ENCODE measurements at regions not wholly inside any gene's neighbourhood (a gene's known extent, or its start where the extent isn't known, plus 50 kb on each side); places are given as distances from the start of the nearest gene placed in this dataset.
"Not testable (repeated sequence)": the region's sequence is repeated elsewhere in the genome, so short reads cannot be mapped to it uniquely, and the experiment has no call there.

DNA sequence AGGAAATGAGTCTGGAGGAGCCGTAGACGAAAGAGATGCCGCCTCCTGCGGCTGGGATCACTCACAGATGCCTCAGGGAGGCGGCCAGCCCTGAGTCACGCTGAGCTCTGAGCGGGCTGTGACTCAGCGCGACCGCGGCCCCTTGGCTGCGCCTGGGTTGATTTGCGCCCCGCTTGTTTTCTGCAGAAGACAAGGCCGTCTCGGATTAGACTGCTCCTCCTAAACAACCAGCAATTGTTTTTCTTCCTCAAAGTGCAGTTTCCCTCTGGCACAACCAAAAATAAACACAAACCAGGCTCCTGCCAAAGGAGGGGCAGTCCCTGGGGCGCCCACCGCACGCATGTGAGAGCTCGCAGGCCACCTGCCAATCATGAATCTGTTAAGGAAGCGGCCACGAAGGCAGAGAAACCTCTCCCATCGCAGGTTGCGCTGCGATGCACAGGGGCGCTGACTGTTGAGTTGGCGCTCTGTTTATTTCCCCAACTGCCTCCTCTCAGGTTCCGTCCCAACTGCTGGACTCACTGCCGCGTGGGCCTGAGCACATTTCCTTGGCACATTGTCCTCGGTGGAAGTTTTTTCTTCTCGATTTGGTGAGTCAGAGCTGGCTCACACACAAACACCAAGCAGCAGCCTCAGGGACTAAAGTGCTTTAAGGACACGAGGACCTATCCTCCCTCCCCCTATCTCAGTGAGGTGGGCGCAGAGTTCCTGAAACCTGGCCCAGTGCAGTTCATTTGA lies 85.2 kb upstream of the NDUFV2 start:
- DNase-seq (ENCODE audit: low read depth in 2 of 2) = peak; percentile 57 to 68

DNA sequence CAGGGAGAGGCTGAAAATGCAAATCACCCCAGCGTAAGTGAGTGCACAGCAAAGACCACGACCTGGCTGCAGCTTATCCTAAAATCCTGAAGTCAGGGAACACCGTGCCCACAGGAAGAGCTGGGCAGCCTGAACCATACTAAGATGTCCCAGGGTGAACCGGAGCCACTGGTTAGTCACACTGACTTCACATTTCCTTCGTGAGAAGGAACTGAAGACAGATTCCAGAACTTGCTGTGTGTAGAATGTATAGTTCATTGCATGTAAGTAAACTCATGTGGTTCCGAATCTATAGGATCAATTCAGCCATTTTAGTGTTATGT lies 84.6 kb upstream of the NDUFV2 start:
- no peak for DNase-seq (ENCODE audit: low read depth in 2 of 2)

DNA sequence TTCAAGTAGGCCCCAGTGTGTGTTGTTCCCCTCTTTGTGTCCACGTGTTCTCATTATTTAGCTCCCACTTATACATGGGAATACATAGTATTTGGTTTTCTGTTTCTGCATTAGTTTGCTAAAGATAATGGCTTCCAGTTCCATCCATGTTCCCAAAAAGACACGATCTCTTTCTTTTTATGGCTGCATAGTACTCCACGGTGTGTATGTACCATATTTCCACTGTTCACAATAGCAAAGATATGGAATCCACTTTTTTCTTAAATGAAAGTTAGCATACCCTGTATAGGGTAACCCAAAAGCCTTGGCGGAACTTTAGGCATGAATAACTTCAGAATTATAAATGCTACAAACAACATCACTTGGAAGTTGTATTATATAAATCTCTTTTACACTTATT lies 83.4 kb upstream of the NDUFV2 start:
- DNase-seq (ENCODE audit: low read depth in 2 of 2) = no peak

DNA sequence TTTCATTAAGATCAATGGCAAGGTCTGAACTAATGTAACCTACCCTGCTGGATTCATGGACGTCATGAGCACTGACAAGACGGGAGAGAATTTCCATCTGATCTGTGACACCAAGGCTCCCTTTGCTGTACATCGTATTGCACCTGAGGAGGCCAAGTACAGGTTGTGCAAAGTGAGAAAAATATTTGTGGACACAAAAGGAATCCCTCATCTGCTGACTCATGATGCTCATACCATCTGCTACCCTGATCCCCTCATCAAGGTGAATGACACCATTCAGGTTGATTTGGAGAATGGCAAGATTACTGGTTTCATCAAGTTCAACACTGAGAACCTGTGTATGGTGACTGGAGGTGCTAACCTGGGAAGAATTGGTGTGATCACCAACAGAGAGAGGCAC lies 82.3 kb upstream of the NDUFV2 start:
- DNase-seq (ENCODE audit: low read depth in 2 of 2) = no peak

DNA sequence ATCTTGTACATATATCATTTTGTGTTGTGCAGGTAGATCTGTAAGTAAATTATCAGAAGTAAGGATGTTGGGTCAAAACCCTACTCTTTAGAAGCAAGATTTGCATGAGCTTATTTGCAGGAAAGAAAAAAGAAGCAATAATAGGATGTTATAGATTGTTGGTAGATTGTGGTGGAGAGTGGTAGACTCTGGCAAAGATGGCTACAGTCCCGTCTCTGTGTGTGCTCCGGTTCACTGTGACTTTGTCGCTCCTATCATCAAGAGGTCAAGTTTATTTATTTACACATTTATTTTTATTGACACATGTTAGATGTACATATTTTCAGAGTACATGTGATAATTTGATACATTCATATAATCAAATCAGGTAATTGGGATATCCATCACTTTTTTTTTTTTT lies 81.0 kb upstream of the NDUFV2 start:
- no peak for DNase-seq (ENCODE audit: low read depth in 2 of 2)

DNA sequence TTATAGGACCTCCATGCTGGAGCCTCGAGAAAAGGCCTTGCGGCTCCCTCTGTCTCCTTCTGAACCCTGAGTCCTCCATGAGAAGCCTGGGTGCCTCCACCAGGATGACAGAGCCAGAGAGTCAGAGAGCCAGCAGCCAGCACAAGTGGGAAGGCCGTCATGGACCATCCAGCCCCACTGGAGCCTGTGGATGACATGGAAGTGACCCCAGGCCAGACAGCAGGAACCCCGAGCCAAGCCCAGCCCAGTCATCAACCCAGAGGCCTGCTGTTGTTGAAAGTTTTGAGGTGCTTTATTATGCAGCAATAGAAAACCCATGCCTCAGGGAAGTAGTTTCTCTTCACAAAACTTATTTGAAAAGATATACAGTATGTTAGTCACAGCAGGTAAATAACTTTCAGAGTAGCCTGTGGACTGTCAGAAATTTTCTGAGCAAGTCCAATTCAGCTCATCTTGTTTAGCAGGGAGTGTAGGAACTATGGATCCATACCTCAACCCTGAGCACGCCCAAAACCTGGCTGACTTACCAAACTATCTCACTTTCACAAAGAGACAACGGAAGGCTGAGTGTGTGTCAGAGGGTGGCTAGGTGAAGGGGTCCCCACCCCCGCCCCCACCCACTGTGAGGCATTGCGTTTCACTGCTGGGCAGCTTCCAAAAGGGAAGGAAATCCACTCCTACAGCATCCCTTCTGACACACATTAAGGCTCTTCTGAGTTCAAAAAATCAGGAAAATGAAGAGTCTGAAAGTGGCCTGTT lies 79.9 kb upstream of the NDUFV2 start:
- DNase-seq (ENCODE audit: low read depth in 2 of 2) = no peak

DNA sequence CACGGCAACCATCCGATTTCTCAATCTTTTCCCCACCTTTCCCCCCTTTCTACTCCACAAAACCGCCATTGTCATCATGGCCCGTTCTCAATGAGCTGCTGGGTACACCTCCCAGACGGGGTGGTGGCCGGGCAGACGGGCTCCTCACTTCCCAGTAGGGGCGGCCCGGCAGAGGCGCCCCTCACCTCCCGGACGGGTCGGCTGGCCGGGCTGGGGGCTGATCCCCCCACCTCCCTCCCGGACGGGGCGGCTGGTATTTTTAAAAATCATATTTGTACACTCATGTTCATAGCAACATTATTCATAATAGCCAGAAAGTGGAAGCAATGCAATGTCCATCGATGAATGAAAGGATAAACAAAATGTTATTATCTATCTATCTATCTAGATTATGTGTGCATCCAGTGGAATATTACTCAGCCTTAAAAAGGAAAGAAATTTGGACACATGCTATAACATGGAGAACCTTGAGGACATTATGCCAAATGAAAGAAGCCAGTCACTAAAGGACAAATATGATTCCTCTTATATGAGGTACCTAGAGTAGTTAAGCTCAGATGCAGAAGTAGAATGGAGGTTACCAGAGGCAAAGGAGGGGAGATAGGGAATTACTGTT lies 78.4 kb upstream of the NDUFV2 start:
- DNase-seq (ENCODE audit: low read depth in 2 of 2) = not testable (repeated sequence)

DNA sequence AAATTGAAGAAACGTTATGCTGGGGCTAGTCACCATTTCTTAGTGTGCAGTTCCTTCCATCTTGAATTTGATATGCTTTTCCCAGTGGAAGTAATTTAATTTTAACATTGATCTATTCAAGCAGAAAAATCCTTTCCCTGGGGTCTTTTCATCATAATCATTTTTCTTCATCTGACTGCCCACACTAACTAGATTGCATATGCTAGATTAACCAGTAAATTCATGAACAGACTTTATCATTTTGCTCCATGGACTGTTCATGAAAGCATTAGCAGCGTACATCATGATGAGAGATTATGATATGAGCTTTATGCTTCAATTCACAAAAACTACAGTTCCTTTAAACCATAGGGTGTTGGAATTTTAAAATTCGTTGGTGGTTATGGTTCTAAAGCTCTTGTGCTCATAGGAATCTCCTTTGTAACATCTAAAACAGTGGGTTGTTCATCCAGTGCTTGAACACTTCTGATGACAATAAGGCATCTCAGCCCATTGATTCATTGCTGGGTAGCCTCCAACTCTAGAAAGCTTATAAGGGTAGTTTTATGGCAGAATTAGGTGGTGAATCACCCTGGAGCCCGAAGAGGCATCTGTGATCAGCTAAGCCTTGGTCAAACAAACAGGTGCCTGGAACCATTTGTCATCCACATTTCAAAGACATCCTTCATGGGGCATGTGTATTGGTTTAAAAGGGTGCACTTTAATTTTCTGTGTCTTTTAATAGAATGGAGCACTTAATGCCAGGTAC lies 77.2 kb upstream of the NDUFV2 start:
- DNase-seq (ENCODE audit: low read depth in 2 of 2) = no peak

DNA sequence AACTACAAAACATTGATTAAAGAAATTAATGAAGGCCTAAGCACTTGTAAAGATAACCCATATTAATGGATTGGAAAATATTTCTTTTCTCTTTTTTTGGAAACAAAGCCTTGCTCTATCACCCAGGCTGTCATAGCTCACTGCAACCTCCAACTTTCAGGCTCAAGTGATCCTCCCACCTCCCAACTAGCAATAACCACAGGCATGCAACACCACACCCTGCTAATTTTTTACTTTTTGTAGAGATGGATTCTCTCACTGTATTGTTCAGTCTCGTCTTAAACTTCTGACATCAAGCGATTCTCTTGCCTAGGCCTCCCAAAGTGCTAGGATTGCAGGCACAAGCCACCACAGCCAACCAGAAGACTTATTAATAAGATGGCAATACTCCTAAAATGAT lies 73.4 kb upstream of the NDUFV2 start:
- no peak for DNase-seq (ENCODE audit: low read depth in 2 of 2)

DNA sequence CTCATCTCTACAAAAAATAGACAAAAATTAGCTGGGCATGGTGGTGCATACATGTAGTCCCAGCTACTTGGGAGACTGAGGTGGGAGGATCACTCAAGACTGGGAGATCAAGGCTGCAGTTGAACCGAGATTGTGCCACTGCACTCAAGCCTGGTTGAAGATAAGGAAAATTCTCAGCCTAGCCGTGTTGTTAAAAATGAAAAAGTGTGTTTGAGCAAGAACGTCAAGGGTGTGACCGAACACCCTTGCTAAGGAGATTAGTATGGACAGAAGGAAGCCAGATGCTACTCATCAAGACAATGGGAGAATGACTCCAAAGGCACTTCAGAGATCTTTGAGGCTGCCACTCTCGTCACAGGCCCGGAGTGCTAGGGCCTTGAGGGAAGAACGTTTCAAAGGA lies 70.0 kb upstream of the NDUFV2 start:
- no peak for DNase-seq (ENCODE audit: low read depth in 2 of 2)

DNA sequence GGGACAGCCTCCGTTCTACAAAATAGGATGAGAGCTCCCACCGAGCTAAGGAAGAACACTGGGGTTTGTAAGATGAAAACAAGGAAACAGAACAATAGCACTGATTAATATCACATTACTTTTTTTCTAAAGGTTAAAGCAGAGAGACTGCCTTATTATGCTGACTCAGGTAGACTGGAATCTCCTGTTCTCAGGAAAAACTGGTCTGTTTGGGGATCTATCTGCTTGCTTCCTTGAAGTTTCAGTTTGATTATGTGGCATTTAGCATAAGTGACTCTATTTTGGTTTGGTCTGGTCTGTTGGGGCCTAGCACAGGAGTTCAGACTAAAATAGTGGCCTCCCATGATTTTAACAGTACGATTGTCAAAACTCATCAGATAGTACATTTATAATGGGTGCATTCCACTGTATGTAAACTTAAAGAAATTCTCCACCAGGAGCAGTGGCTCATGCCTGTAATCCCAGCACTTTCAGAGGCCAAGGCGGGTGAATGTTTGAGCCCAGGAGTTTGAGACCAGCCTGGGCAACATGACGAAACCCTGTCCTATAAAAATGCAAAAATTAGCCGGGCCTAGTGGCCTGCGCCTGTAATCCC lies 64.1 kb upstream of the NDUFV2 start:
- no peak for DNase-seq (ENCODE audit: low read depth in 2 of 2)

DNA sequence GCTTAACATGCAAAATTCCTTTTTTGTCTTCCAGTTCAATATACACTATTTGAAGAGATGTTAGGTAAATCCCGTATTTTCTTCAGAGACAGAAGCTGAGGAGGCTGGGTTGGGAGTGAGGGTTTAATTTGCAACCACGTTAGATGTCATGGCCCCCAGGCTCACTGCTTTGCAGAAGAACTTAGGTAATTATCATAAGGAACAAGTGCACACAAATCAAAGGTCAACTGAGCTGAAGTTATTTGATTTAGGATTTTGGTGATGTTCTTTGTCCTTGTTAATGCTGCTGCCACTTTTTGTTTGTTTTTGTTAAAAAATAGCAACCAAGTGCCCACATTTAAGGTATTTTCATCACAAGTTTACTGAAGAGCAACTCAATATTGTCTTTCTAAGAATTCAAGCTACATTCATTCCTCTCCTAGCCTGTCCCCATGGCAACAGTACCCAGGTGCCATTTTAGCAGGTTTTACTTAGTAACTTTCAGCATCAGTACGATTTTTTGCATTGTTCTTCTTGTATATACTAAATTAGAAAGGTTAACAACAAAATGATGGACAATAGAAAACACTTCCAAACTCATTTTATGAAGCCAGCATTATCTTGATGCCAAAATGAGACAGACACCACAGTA lies 62.9 kb upstream of the NDUFV2 start:
- no peak for DNase-seq (ENCODE audit: low read depth in 2 of 2)

DNA sequence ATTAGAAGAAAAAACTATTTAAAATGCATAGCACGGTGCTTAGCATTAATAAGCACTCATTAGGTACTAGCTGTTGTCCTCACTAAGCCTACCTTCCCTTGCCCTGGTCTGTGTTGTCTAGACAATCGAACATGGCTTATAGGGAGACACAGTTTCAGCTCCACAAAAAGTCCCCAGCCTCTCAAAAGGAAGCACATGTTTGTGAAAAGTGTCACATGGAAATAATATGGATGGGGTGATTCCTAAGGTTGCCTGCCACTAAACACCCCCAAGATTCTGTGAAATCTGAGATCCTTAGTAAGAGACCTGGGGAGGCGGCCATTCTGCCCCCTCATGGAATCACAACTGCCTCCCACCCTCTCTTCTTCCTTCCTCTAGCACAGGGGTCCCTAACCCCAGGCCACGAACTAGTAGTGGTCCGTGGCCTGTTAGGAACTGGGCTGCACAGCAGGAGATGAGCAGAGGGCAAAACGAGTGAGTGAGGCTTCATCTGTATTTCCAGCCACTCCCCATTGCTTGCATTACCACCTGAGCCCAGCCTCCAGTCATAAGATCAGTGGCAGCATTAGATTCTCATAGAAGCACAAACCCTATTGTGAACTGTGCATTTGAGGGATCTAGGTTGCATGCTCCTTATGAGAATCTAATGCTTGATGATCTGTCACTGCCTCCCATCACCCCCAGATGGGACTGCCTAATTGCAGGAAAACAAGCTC lies 59.6 kb upstream of the NDUFV2 start:
- no peak for DNase-seq (ENCODE audit: low read depth in 2 of 2)

DNA sequence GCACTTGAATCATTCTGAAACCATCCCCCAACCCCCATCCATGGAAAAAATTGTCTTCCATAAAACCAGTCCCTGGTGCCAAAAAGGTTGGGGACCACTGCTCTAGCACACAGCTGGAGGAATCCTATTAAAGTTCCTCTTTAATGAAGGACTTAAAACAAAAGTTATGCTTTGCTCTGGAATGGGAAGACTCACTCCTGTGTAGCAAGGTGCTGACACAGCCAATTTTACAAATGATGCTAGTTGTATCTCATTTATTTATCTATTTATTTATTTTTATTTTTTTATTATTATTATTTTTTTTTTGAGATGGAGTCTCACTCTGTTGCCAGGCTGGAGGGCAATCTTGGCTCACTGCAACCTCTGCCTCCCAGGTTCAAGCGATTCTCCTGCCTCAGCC lies 58.9 kb upstream of the NDUFV2 start:
- no peak for DNase-seq (ENCODE audit: low read depth in 2 of 2)

DNA sequence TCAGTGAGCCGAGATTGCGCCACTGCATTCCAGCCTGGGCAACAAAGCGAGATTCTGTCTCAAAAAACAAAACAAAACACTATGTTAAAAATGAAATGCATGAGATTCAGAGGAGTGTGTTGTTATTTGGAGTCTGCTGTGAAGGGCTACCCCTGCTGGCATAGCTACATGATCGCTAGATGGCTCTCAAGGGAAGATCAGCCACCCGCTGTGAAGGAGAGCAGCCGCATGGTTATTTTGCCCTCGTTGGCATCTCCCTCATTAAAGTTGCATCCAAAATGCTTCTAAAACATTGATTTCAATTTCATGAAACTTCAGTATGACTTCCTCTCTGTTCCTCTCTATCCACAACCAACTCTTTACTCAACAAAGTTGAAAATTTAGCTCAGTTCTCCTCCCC lies 54.8 kb upstream of the NDUFV2 start:
- no peak for DNase-seq (ENCODE audit: low read depth in 2 of 2)

DNA sequence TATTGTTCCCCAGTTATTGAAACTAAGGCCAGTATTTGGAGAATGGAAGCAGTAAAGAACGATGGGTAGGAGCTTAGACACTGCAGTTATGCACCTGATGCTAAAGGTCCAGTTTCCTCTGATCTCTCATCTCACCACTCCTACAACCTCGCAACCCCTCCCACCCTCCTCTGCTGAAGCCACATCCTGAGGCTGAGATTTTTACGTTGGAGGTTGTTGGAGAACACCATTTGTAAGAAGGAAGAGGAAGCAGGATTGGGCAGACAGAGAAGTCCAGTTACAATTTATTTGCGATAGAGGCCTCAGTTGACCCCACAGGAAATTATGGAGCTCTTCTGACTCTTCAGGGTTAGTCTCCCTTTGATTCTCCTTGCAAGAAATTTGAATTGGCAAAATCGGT lies 54.3 kb upstream of the NDUFV2 start:
- no peak for DNase-seq (ENCODE audit: low read depth in 2 of 2)

DNA sequence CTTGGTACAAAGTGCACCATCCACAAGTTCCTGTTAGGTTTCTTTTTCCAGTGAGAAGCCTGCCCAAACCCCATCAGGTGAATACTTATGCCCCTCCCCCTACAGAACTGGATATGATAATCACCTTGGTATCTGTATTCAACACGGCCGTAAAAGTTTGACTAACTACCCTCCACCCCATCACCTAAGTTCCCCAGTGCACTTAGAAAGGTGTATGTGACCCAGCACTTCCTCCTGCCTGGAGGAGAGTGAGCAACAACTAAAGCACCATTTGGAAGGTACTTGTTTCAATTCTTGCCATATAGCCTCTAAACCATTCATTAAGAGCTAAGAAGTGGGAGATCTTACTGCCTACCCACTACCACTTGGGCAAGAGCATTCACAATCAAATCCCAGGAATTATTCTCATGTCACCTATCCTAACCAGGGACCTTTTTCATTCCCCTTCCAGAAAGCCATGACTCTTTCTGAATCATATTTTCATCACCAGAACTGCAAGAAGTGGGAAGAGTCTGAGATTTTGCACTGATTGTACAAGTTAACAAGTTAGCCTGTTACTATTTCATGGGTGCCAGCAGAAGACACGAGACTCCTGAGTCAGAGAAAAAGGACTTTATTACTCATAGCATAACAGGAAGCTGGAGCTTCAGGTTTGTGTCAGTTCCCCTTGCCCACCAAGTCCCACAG lies 53.5 kb upstream of the NDUFV2 start:
- no peak for DNase-seq (ENCODE audit: low read depth in 2 of 2)

DNA sequence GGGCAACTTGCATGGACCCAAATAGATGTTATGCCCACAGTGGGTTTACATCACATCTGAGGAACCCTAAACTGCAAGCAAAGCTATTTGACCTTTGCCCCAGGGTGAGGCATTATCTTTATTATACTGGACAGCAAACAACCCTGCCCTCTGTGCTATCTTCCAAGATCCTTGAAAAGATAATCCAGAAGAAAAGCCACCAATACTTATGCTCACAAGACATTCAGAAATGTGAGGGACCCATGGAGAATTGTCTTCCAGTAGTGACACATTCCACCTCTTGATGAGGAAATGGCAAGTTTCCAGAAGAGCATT lies 53.0 kb upstream of the NDUFV2 start:
- DNase-seq (ENCODE audit: low read depth in 2 of 2) = no peak

DNA sequence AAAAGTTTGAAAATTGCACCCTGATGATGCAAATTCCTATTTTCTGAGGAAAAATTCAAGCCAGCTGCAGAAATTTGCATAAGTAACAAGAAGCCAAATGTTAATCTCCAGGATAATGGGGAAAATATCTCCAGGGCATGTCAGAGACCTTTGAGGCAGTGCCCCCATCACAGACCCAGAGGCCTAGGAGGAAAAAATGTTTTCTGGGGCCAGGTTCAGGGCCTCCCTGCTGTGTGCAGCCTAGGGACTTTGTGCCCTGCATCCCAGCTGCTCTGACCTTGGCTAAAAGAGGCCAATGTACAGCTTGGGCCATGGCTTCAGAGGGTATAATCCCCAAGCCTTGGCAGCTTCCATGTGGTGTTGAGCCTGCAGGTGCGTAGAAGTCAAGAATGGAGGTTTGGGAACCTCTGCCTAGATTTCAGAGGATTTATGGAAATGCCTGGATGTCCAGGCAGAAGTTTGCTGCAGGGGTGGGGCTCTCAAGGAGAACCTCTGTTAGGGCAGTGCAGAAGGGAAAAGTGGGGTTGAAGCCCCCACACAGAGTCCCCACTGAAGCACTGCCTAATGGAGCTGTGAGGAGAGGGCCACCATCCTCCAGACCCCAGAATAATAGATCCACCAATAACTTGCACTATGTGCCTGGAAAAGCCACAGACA lies 51.7 kb upstream of the NDUFV2 start:
- DNase-seq (ENCODE audit: low read depth in 2 of 2) = not testable (repeated sequence)

All from activated CD4-positive, alpha-beta T cell treated with anti-CD3 and anti-CD28 coated beads for 24 hours (primary cell).